SK-N-SH (cell line): ENCODE measurements at regions not wholly inside any gene's neighbourhood (a gene's known extent, or its start where the extent isn't known, plus 50 kb on each side); places are given as distances from the start of the nearest gene placed in this dataset.

ENCODE experiments used
- EZH2phosphoT487 ChIP-seq: fragments of 200-600 bp; sonication (generic); IDR thresholded peaks from 2 replicates; pipeline ENCODE4 v1.6.1; 2017; ENCODE audit warnings: low read depth, mixed run types, mild to moderate bottlenecking, antibody characterized with exemption, moderate library complexity, borderline replicate concordance
- FOSL2 ChIP-seq: IDR thresholded peaks from 2 replicates; pipeline ENCODE4 v1.4.0; 2012; ENCODE audit warnings: low read depth, mild to moderate bottlenecking, moderate library complexity, borderline replicate concordance
- GATA2 ChIP-seq: sonication (generic); formaldehyde crosslinking; IDR thresholded peaks from 2 replicates; pipeline ENCODE4 v1.5.0; 2020; ENCODE audit warnings: mild to moderate bottlenecking, missing genetic modification reagents
- MEF2A ChIP-seq: IDR thresholded peaks from 2 replicates; pipeline ENCODE4 v1.4.0; 2012; ENCODE audit warnings: low read depth, borderline replicate concordance
- POLR2AphosphoS5 ChIP-seq: IDR thresholded peaks from 2 replicates; pipeline ENCODE4 v1.6.1; 2012; ENCODE audit warnings: low read depth, low read length
- TF ChIP-seq, protein P1 (sequence below): fragments of 150-350 bp; IDR thresholded peaks from 2 replicates; pipeline ENCODE4 v1.6.1; 2017; ENCODE audit warnings: antibody characterized with exemption, low read length, low read depth, borderline replicate concordance
- TF ChIP-seq, protein P2 (sequence below): fragments of 200-600 bp; sonication (generic); IDR thresholded peaks from 2 replicates; pipeline ENCODE4 v1.6.1; 2017; ENCODE audit warnings: antibody characterized with exemption, mild to moderate bottlenecking, moderate library complexity
- TF ChIP-seq, protein P3 (sequence below): IDR thresholded peaks from 2 replicates; pipeline ENCODE4 v1.4.0; 2012; ENCODE audit warnings: low read depth, borderline replicate concordance

DNA sequence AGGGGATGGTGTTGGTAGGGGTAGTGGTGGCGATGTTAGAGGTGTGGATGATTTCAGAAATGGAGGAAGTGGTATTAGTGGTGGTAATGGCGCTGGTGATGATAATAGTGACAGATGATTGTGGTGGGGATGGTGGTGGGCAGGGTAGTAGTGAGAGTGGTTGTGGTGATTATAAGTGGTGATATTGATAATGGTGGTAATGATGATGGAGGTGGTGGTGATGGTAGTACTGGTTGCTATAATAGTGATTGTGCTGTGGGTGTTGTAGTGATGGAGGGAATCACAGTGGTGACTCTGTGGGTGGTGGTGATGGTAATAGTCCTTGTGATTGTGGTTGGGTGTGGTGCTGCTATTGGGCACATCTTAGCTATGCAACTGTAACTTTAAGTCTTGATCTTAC is 61.6 kb upstream of the TBX20 start:
- no peak for TF ChIP-seq GATA2 (CRISPR knock-in tag)
- TF ChIP-seq, protein P1, sequence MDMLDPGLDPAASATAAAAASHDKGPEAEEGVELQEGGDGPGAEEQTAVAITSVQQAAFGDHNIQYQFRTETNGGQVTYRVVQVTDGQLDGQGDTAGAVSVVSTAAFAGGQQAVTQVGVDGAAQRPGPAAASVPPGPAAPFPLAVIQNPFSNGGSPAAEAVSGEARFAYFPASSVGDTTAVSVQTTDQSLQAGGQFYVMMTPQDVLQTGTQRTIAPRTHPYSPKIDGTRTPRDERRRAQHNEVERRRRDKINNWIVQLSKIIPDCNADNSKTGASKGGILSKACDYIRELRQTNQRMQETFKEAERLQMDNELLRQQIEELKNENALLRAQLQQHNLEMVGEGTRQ, result no peak
- TF ChIP-seq MEF2A, result no peak
- no peak for TF ChIP-seq POLR2AphosphoS5
- TF ChIP-seq, protein P2, sequence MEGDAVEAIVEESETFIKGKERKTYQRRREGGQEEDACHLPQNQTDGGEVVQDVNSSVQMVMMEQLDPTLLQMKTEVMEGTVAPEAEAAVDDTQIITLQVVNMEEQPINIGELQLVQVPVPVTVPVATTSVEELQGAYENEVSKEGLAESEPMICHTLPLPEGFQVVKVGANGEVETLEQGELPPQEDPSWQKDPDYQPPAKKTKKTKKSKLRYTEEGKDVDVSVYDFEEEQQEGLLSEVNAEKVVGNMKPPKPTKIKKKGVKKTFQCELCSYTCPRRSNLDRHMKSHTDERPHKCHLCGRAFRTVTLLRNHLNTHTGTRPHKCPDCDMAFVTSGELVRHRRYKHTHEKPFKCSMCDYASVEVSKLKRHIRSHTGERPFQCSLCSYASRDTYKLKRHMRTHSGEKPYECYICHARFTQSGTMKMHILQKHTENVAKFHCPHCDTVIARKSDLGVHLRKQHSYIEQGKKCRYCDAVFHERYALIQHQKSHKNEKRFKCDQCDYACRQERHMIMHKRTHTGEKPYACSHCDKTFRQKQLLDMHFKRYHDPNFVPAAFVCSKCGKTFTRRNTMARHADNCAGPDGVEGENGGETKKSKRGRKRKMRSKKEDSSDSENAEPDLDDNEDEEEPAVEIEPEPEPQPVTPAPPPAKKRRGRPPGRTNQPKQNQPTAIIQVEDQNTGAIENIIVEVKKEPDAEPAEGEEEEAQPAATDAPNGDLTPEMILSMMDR, result no peak
- TF ChIP-seq, protein P3, sequence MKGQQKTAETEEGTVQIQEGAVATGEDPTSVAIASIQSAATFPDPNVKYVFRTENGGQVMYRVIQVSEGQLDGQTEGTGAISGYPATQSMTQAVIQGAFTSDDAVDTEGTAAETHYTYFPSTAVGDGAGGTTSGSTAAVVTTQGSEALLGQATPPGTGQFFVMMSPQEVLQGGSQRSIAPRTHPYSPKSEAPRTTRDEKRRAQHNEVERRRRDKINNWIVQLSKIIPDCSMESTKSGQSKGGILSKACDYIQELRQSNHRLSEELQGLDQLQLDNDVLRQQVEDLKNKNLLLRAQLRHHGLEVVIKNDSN, result no peak
- TF ChIP-seq EZH2phosphoT487, result no peak
- TF ChIP-seq FOSL2, result no peak
